B cell (primary cell): ENCODE measurements at regions not wholly inside any gene's neighbourhood (a gene's known extent, or its start where the extent isn't known, plus 50 kb on each side); places are given as distances from the start of the nearest gene placed in this dataset.

ENCODE experiments used
- ATAC-seq: fragments of 200-7000 bp; cut with Tn5 transposase; one replicate; pipeline ENCODE4 v1.10.0; 2021; ENCODE audit warnings: low read depth, mild to moderate bottlenecking, moderate number of reproducible peaks, moderate library complexity
- CTCF ChIA-PET: fragments of 350-600 bp; sonication (Branson Sonifier 250); formaldehyde crosslinking; loops from one replicate; lab custom pipeline; 2021; ENCODE audit warnings: antibody characterized with exemption, inconsistent platforms; lab: Charles Lee
- POLR2A ChIA-PET: fragments of 350-600 bp; sonication (Branson Sonifier 250); formaldehyde crosslinking; loops from one replicate; lab custom pipeline; 2021; ENCODE audit warnings: antibody characterized with exemption; lab: Charles Lee
- DNase-seq: peaks from one replicate; pipeline ENCODE4 v3.0.0; 2013
- H2AFZ ChIP-seq: 2 replicates; pipeline ENCODE4 v1.6.1; 2012; ENCODE audit warnings: mild to moderate bottlenecking, low read depth, low read length; ENCODE audit not compliant: insufficient read depth, poor library complexity, severe bottlenecking
- H3K27ac ChIP-seq, 2 donors: 1 replicate in 1 of 2; 2 replicates in 1 of 2; pipeline ENCODE4 v1.5.1; 2012 to 2013; ENCODE audit warnings: low read length in 2 of 2, mild to moderate bottlenecking in 2 of 2, moderate library complexity in 1 of 2
- H3K27me3 ChIP-seq, 4 experiments: fragments of 200-600 bp in 1 of 4; sonication (generic) in 1 of 4; replicated peaks in 1 of 4; 1 replicate in 2 of 4; 2 replicates in 2 of 4; pipeline versions ENCODE4 v1.6.1 to v1.7.0; 2013 to 2016; ENCODE audit warnings: low read length in 3 of 4, mild to moderate bottlenecking in 2 of 4, mixed read lengths in 1 of 4, moderate library complexity in 1 of 4; ENCODE audit not compliant: insufficient read depth in 4 of 4, control insufficient read depth in 3 of 4; ENCODE audit errors: control extremely low read depth in 1 of 4
- H3K36me3 ChIP-seq, 2 experiments: replicated peaks in 1 of 2; 1 replicate in 1 of 2; 2 replicates in 1 of 2; pipeline versions ENCODE4 v1.6.1 to v1.7.1; 2013; ENCODE audit warnings: low read length in 1 of 2; ENCODE audit not compliant: insufficient read depth in 2 of 2, control insufficient read depth in 1 of 2; ENCODE audit errors: control extremely low read depth in 1 of 2, extremely low read depth in 1 of 2
- H3K4me1 ChIP-seq, 2 donors: fragments of 200-600 bp in 1 of 2; sonication (generic) in 1 of 2; 1 replicate in 1 of 2; 2 replicates in 1 of 2; pipeline versions ENCODE4 v1.5.1 to v1.6.1; 2013 to 2017; ENCODE audit warnings: low read length in 2 of 2; ENCODE audit not compliant: control insufficient read depth in 2 of 2, insufficient read depth in 2 of 2
- H3K4me2 ChIP-seq: replicated peaks from 2 replicates; pipeline ENCODE3; 2012; ENCODE audit warnings: mild to moderate bottlenecking, low read depth, low read length; ENCODE audit not compliant: poor library complexity, severe bottlenecking
- H3K4me3 ChIP-seq, 5 experiments: fragments of 200-600 bp in 1 of 5; sonication (generic) in 1 of 5; 1 replicate in 3 of 5; 2 replicates in 2 of 5; pipeline versions ENCODE4 v1.5.1 to v1.7.0; 2011 to 2016; ENCODE audit warnings: low read length in 4 of 5, mild to moderate bottlenecking in 4 of 5, low read depth in 2 of 5, control low read depth in 1 of 5, moderate library complexity in 1 of 5; ENCODE audit not compliant: insufficient read depth in 1 of 5; ENCODE audit errors: control extremely low read depth in 1 of 5, extremely low read depth in 1 of 5
- H3K79me2 ChIP-seq: fragments of 200-600 bp; sonication (generic); one replicate; pipeline ENCODE4 v1.6.0; 2016; ENCODE audit warnings: low read length; ENCODE audit not compliant: control insufficient read depth, insufficient read depth
- H3K9ac ChIP-seq: fragments of 200-600 bp; sonication (generic); 2 replicates; pipeline ENCODE4 v1.6.1; 2017; ENCODE audit warnings: mild to moderate bottlenecking, low read length, moderate library complexity
- H3K9me3 ChIP-seq, 3 donors: one replicate each; pipeline versions ENCODE4 v1.6.1 to v1.7.1; 2013; ENCODE audit warnings: low read length in 2 of 3; ENCODE audit not compliant: control insufficient read depth in 2 of 3, insufficient read depth in 1 of 3; ENCODE audit errors: control extremely low read depth in 1 of 3
- H4K20me1 ChIP-seq: 2 replicates; pipeline ENCODE4 v1.6.0; 2012; ENCODE audit warnings: mild to moderate bottlenecking, low read length; ENCODE audit not compliant: insufficient read depth, control insufficient read depth, poor library complexity, severe bottlenecking
- H3K27ac Mint-ChIP-seq: one replicate; pipeline ENCODE4 v1.8.0; 2021; ENCODE audit warnings: mixed read lengths
- H3K27me3 Mint-ChIP-seq: one replicate; pipeline ENCODE4 v1.8.0; 2021; ENCODE audit warnings: mixed read lengths
- H3K4me1 Mint-ChIP-seq: one replicate; pipeline ENCODE4 v1.8.0; 2021; ENCODE audit warnings: mixed read lengths
- H3K4me3 Mint-ChIP-seq: one replicate; pipeline ENCODE4 v1.8.0; 2021; ENCODE audit warnings: mixed read lengths
- H3K9me3 Mint-ChIP-seq: one replicate; pipeline ENCODE4 v1.8.0; 2022; ENCODE audit warnings: mixed read lengths; ENCODE audit not compliant: insufficient read depth
- EZH2 ChIP-seq: IDR thresholded peaks from 2 replicates; pipeline ENCODE4 v1.6.1; 2012; ENCODE audit warnings: borderline replicate concordance, low read depth, mild to moderate bottlenecking, moderate library complexity, low read length; ENCODE audit not compliant: insufficient read depth, poor library complexity, severe bottlenecking
- whole genome bisulfite sequencing: methylation state at CpG from one replicate; pipeline ENCODE4 v1.1.5; 2013; ENCODE audit warnings: missing lambda C conversion rate; ENCODE audit not compliant: insufficient coverage; 5-methylcytosine and 5-hydroxymethylcytosine counted together
- intact Hi-C: fragments of 100-400 bp; cut with micrococcal nuclease; formaldehyde crosslinking; loops from one replicate; pipeline ENCODE4 v1.10.0; 2022
- TF ChIP-seq, protein P1 (sequence below): fragments of 200-600 bp; IDR thresholded peaks from one replicate; pipeline ENCODE4 v1.8.0; 2022; ENCODE audit warnings: antibody characterized with exemption, mild to moderate bottlenecking

GRCh38 chr2:164328310-164328709, 293.0 kb downstream of the GRB14 start:
- Histone ChIP-seq H3K4me3 (no peak overlapping the region), H2AFZ (no peak overlapping the region), H3K36me3 (no peaks in the 10 kb centered on the region), H3K79me2 (no peaks in the 10 kb centered on the region), H3K27ac (no peak overlapping the region), H3K27me3 (no peaks in the 10 kb centered on the region), H3K4me1 (no peaks in the 10 kb centered on the region), H3K9me3 (peaks cover 0 to 8% (median 0%) of the 10 kb centered on the region in 3 donors), H4K20me1 (no peaks in the 10 kb centered on the region), H3K9ac (no peak overlapping the region), H3K4me2 (no peak overlapping the region)
- CTCF ChIA-PET = no interaction called here
- WGBS = 89% methylated on average over 4 of the region's 4 CpGs
- no peak for TF ChIP-seq EZH2
- Mint-ChIP-seq H3K27ac (no peak overlapping the region), H3K27me3 (no peaks in the 10 kb centered on the region), H3K9me3 (peaks cover 3% of the 10 kb centered on the region), H3K4me3 (no peak overlapping the region), H3K4me1 (no peaks in the 10 kb centered on the region)
- ATAC-seq (no peak), DNase-seq (no peak)
- POLR2A ChIA-PET = no interaction called here
- intact Hi-C loops = no loop called here

GRCh38 chr2:164323978-164324377, 297.3 kb downstream of the GRB14 start:
- WGBS = no CpG with 5 or more reads among the region's 3 CpGs
- H3K9ac ChIP-seq = no peak overlapping the region
- intact Hi-C loops = no loop called here
- no peaks in the 10 kb centered on the region for H4K20me1 ChIP-seq
- no peaks in the 10 kb centered on the region for H3K79me2 ChIP-seq
- no peak for DNase-seq
- Mint-ChIP-seq H3K4me1 (no peaks in the 10 kb centered on the region), H3K27ac (no peak overlapping the region), H3K27me3 (no peaks in the 10 kb centered on the region), H3K4me3 (no peak overlapping the region), H3K9me3 (peaks cover 7% of the 10 kb centered on the region)
- CTCF ChIA-PET = no interaction called here
- H3K27me3 ChIP-seq = no peaks in the 10 kb centered on the region
- H3K27ac ChIP-seq = no peak overlapping the region
- H3K4me3 ChIP-seq = no peak overlapping the region
- H2AFZ ChIP-seq = no peak overlapping the region
- ATAC-seq = no peak
- H3K4me1 ChIP-seq = no peaks in the 10 kb centered on the region
- no peak for TF ChIP-seq EZH2
- TF ChIP-seq, protein P1, sequence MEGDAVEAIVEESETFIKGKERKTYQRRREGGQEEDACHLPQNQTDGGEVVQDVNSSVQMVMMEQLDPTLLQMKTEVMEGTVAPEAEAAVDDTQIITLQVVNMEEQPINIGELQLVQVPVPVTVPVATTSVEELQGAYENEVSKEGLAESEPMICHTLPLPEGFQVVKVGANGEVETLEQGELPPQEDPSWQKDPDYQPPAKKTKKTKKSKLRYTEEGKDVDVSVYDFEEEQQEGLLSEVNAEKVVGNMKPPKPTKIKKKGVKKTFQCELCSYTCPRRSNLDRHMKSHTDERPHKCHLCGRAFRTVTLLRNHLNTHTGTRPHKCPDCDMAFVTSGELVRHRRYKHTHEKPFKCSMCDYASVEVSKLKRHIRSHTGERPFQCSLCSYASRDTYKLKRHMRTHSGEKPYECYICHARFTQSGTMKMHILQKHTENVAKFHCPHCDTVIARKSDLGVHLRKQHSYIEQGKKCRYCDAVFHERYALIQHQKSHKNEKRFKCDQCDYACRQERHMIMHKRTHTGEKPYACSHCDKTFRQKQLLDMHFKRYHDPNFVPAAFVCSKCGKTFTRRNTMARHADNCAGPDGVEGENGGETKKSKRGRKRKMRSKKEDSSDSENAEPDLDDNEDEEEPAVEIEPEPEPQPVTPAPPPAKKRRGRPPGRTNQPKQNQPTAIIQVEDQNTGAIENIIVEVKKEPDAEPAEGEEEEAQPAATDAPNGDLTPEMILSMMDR = no peak
- POLR2A ChIA-PET = no interaction called here
- no peaks in the 10 kb centered on the region for H3K36me3 ChIP-seq
- peaks cover 0 to 9% (median 2%) of the 10 kb centered on the region in 3 donors for H3K9me3 ChIP-seq
- no peak overlapping the region for H3K4me2 ChIP-seq
